Fibroblast of pulmonary artery (primary cell): ENCODE measurements at regions not wholly inside any gene's neighbourhood (a gene's known extent, or its start where the extent isn't known, plus 50 kb on each side); places are given as distances from the start of the nearest gene placed in this dataset.

Experiments used
- DNase-seq: peaks from one replicate; pipeline ENCODE4 v3.0.0-alpha.2; 2010; ENCODE audit warnings: low read depth
- H3K4me3 ChIP-seq: replicated peaks from 2 replicates; pipeline ENCODE4 v1.5.1; 2011; ENCODE audit warnings: low read depth, mild to moderate bottlenecking, control low read depth, low read length, moderate library complexity
- CTCF ChIP-seq: IDR thresholded peaks from 2 replicates; pipeline ENCODE4 v1.5.1; 2011; ENCODE audit warnings: mild to moderate bottlenecking, control low read depth, low read length, inconsistent platforms; ENCODE audit errors: missing control alignments

- H3K4me3 ChIP-seq = no peak overlapping the region
- no peak for TF ChIP-seq CTCF
- no peak for DNase-seq
Observed at GRCh38 chr4:111209706-111210105, 586.8 kb upstream of the PITX2 start.

- DNase-seq = no peak
- no peak for TF ChIP-seq CTCF
- H3K4me3 ChIP-seq = no peak overlapping the region
Observed at GRCh38 chr4:111210595-111210994, 587.7 kb upstream of the PITX2 start.

- H3K4me3 ChIP-seq = no peak overlapping the region
- TF ChIP-seq CTCF = no peak
- no peak for DNase-seq
Observed at GRCh38 chr4:111213531-111213930, 590.7 kb upstream of the PITX2 start.

- DNase-seq = no peak
- TF ChIP-seq CTCF = no peak
- H3K4me3 ChIP-seq = no peak overlapping the region
Observed at GRCh38 chr4:111214371-111214770, 591.5 kb upstream of the PITX2 start.

- DNase-seq = no peak
- TF ChIP-seq CTCF = no peak
- no peak overlapping the region for H3K4me3 ChIP-seq
Observed at GRCh38 chr4:111215755-111216154, 592.9 kb upstream of the PITX2 start.

GRCh38 chr4:111216791-111217190, 593.9 kb upstream of the PITX2 start:
- TF ChIP-seq CTCF = no peak
- no peak for DNase-seq
- no peak overlapping the region for H3K4me3 ChIP-seq

- no peak for TF ChIP-seq CTCF
- DNase-seq = no peak
- no peak overlapping the region for H3K4me3 ChIP-seq
Observed at GRCh38 chr4:111221371-111221770, 598.5 kb upstream of the PITX2 start.
